Panc1 (cell line): ENCODE measurements at regions not wholly inside any gene's neighbourhood (a gene's known extent, or its start where the extent isn't known, plus 50 kb on each side); places are given as distances from the start of the nearest gene placed in this dataset.

Source experiments
- ATAC-seq: fragments of 200-7000 bp; cut with Tn5 transposase; 2 replicates; pipeline ENCODE4 v1.9.1; 2020; ENCODE audit warnings: mild to moderate bottlenecking, moderate library complexity
- BruUV-seq: library from RNA; stranded (reverse); fragments of 400-500 nt; replicated peaks from 2 replicates; lab custom pipeline; 2021; lab: Mats Ljungman, UMichigan
- CTCF ChIA-PET: fragments of 300-600 bp; sonication (Branson Sonifier 250); formaldehyde crosslinking; loops from one replicate; lab custom pipeline; 2022; ENCODE audit warnings: antibody characterized with exemption; lab: Charles Lee
- POLR2A ChIA-PET: fragments of 300-600 bp; sonication (Branson Sonifier 250); formaldehyde crosslinking; loops from one replicate; lab custom pipeline; 2022; ENCODE audit warnings: antibody characterized with exemption; lab: Charles Lee
- DNase-seq: peaks from one replicate; pipeline ENCODE4 v3.0.0-alpha.2; 2010; ENCODE audit warnings: low read depth, low spot score
- H3K27ac ChIP-seq: 2 replicates; pipeline ENCODE4 v1.5.1; 2011; ENCODE audit warnings: mild to moderate bottlenecking, low read length, inconsistent platforms
- H3K27me3 ChIP-seq: fragments of 200-500 bp; sonication (Bioruptor generic); 2 replicates; pipeline ENCODE4 v1.6.0; 2014; ENCODE audit warnings: low read length, inconsistent platforms; ENCODE audit not compliant: control insufficient read depth, insufficient read depth
- H3K36me3 ChIP-seq: fragments of 200-500 bp; sonication (Bioruptor generic); 2 replicates; pipeline ENCODE4 v1.5.1; 2014; ENCODE audit warnings: inconsistent platforms, mild to moderate bottlenecking, low read length, moderate library complexity; ENCODE audit not compliant: control insufficient read depth, insufficient read depth
- H3K4me1 ChIP-seq: 2 replicates; pipeline ENCODE4 v1.5.1; 2011; ENCODE audit warnings: inconsistent platforms, mild to moderate bottlenecking, low read length, moderate library complexity; ENCODE audit not compliant: control insufficient read depth, insufficient read depth
- H3K4me3 ChIP-seq, 2 experiments: 2 replicates each; pipeline ENCODE4 v1.5.1; 2011 to 2012; ENCODE audit warnings: low read depth in 2 of 2, low read length in 2 of 2, mild to moderate bottlenecking in 2 of 2, inconsistent platforms in 1 of 2, moderate library complexity in 1 of 2
- H3K9me3 ChIP-seq: fragments of 200-500 bp; sonication (Bioruptor generic); 2 replicates; pipeline ENCODE4 v1.5.1; 2014; ENCODE audit warnings: low read depth, mild to moderate bottlenecking, inconsistent platforms, low read length, moderate library complexity; ENCODE audit not compliant: control insufficient read depth, insufficient read depth
- CTCF ChIP-seq: fragments of 450-650 bp; IDR thresholded peaks from 2 replicates; pipeline ENCODE4 v1.5.1; 2017; ENCODE audit warnings: mild to moderate bottlenecking
- POLR2AphosphoS5 ChIP-seq: IDR thresholded peaks from 2 replicates; pipeline ENCODE4 v1.6.1; 2012; ENCODE audit warnings: mild to moderate bottlenecking, low read depth, low read length, moderate library complexity
- REST ChIP-seq, 2 experiments: IDR thresholded peaks; 2 replicates each; pipeline ENCODE4 v1.6.1; 2011 to 2012; ENCODE audit warnings: low read depth in 2 of 2, control low read depth in 1 of 2, low read length in 1 of 2, mild to moderate bottlenecking in 1 of 2, moderate library complexity in 1 of 2; ENCODE audit not compliant: insufficient read depth in 1 of 2
- SIN3A ChIP-seq: IDR thresholded peaks from 2 replicates; pipeline ENCODE4 v1.6.1; 2012; ENCODE audit warnings: low read depth, mild to moderate bottlenecking, low read length, moderate library complexity, borderline replicate concordance; ENCODE audit not compliant: insufficient read depth
- TCF7L2 ChIP-seq: IDR thresholded peaks from 2 replicates; pipeline ENCODE4 v1.6.1; 2011; ENCODE audit warnings: mild to moderate bottlenecking, low read depth, low read length, inconsistent platforms
- in situ Hi-C: cut with HindIII; loops from 2 replicates; pipeline ENCODE4 v1.10.0; 2016; ENCODE audit warnings: low sequenced_read_pairs, low pct_unique_long_range_greater_than_20kb
- intact Hi-C: fragments of 100-400 bp; cut with micrococcal nuclease; formaldehyde crosslinking; loops from one replicate; pipeline ENCODE4 v1.10.0; 2022; ENCODE audit not compliant: unreplicated experiment

- Histone ChIP-seq H3K4me1 (no peaks in the 10 kb centered on the region), H3K4me3 (no peak overlapping the region), H3K36me3 (no peaks in the 10 kb centered on the region), H3K27ac (no peak overlapping the region), H3K9me3 (no peaks in the 10 kb centered on the region), H3K27me3 (no peaks in the 10 kb centered on the region)
- CTCF ChIA-PET: interaction anchor here (0.8 kb wide), 1 partner anchor 355 kb away, joined by 3 read pairs; no protein-coding TSS in a partner anchor
- BruUV-seq: no TSS peak
- in situ Hi-C loops: no loop called here
- DNase-seq (no peak), ATAC-seq (no peak)
- POLR2A ChIA-PET: no interaction called here
- TF ChIP-seq TCF7L2: no peak
- intact Hi-C loops: no loop called here
Measured at GRCh38 chr14:53630336-53630735, 326.3 kb downstream of the BMP4 start.

DNA sequence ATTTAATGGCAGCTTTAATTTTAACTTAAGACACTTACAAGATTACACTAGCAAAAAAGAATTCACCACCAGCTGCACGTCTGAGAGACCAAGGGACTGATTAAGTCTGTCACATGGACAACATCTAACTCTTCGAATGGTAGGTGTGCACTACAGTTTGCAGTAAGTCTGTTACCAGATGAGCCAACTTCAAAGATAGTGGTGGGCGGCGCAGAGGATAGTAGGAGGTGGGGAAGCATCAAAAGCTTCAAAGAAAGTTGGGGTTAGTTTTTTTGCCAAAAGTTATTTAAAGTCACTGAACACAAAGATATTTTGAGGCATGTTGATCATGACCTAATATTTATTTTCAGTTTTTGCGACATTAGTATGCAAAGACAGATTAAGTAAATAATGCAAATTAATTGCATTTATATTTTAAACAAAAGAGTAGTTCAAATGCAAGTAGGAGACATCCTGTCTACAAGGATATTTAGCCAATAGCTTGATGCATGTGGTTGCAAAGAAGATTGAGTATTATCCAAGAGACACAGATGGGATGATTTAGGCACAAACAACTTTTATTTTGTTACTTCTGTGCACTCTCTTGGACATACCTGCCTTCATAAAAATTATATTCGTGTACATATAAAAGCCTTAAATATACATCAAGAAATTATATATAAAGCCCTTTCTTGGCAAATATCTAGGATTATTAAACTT lies 327.7 kb downstream of the BMP4 start:
- no peaks in the 10 kb centered on the region for H3K36me3 ChIP-seq
- no peaks in the 10 kb centered on the region for H3K27me3 ChIP-seq
- BruUV-seq: no TSS peak
- ChIA-PET CTCF (no interaction called here), POLR2A (no interaction called here)
- H3K4me3 ChIP-seq: no peak overlapping the region
- no peak for ATAC-seq
- DNase-seq: no peak
- TF ChIP-seq SIN3A (no peak), CTCF (no peak), POLR2AphosphoS5 (no peak), REST (IDR thresholded peaks at IDR 0.05; ENCODE audit: insufficient read depth in 1 of 2, low read depth in 2 of 2, low read length in 1 of 2) (no peak), TCF7L2 (no peak)
- intact Hi-C loops (no loop called here), in situ Hi-C loops (no loop called here)
- H3K9me3 ChIP-seq: no peaks in the 10 kb centered on the region
- no peaks in the 10 kb centered on the region for H3K4me1 ChIP-seq
- no peak overlapping the region for H3K27ac ChIP-seq

DNA sequence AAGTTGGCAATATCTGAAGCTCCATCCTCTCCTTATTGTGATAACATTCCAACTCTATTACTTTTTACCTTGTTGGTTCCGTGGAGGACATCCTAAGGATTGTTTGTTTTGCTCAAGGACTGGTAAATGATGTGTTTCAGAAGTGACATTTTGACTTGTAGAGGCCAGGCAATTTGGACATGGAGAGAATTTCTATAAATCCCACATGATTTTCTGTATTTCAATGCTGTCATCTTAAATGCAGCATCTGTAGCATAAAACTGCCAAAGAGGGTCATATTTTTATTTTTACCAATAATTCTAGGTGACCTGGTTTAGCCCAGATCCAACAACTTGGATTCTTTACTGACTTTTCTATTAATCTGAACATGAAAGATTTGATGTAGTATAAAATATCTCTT lies 328.4 kb downstream of the BMP4 start:
- Histone ChIP-seq H3K27ac (no peak overlapping the region), H3K36me3 (no peaks in the 10 kb centered on the region), H3K9me3 (no peaks in the 10 kb centered on the region), H3K4me3 (no peak overlapping the region), H3K27me3 (no peaks in the 10 kb centered on the region), H3K4me1 (no peaks in the 10 kb centered on the region)
- in situ Hi-C loops: no loop called here
- ChIA-PET CTCF (no interaction called here), POLR2A (no interaction called here)
- no TSS peak for BruUV-seq
- intact Hi-C loops: no loop called here
- ATAC-seq: no peak
- no peak for DNase-seq
- no peak for TF ChIP-seq TCF7L2
- no peak for TF ChIP-seq SIN3A
- no peak for TF ChIP-seq CTCF
- no peak for TF ChIP-seq POLR2AphosphoS5
- no peak for TF ChIP-seq REST (IDR thresholded peaks at IDR 0.05; ENCODE audit: insufficient read depth in 1 of 2, low read depth in 2 of 2, low read length in 1 of 2)
